SIG-M5 treated with dmso at 0.1 percent for 504 hours (cell line): ENCODE measurements at regions not wholly inside any gene's neighbourhood (a gene's known extent, or its start where the extent isn't known, plus 50 kb on each side); places are given as distances from the start of the nearest gene placed in this dataset.

Experiments used
- DNase-seq: peaks from one replicate; lab custom pipeline; 2025; ENCODE audit not compliant: unreplicated experiment; lab: John Stamatoyannopoulos, UW

GRCh38 chr4:133484287-133484686 lies 335.2 kb downstream of the PCDH10 start:
- no peak for DNase-seq

- peak; percentile 12 for DNase-seq
Observed at GRCh38 chr4:133483600-133484246, 334.6 kb downstream of the PCDH10 start.

DNA sequence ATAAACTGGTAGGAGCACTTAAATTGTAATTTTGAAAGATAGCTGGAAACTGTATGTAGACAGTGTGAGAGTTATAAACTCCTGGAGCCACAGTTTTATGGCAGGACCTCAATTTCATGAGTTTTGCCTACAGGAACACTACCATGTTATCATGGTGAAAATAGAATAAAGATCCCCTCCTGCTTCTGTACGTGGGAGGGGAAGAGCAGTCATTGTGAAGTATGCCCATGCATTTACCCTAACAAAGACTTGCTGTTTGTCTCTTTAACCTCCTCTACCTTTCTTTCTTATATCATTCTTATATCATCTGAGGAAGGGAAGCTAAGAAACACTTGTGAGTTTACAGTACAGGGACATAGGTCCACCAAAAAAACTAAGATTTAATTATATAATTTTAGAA lies 327.0 kb downstream of the PCDH10 start:
- no peak for DNase-seq

DNA sequence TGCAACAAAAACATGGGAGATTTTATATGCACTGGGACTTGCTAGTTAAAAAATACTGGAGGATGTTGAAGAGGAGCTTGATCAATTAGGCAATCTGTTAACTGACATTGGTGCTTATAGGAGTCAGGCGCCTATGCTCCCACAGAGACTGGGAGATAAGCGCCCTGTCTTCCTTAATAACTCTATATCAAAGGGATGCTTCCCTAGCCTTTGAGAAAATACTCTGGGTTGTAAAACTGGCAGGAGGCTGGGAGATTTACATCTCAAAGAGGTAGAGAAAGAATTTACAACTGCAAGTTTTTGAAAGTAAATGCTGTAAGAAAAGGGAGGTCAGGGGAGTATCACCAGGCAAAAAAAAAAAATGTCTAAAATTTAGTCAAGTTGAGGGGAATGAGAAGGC lies 325.4 kb downstream of the PCDH10 start:
- DNase-seq, result no peak

- no peak for DNase-seq
Observed at GRCh38 chr4:133472244-133472643, 323.1 kb downstream of the PCDH10 start.

- no peak for DNase-seq
Observed at GRCh38 chr4:133467290-133467947, 318.3 kb downstream of the PCDH10 start.

- DNase-seq, result peak; percentile 22
Observed at GRCh38 chr4:133465022-133465421, 315.9 kb downstream of the PCDH10 start.

DNA sequence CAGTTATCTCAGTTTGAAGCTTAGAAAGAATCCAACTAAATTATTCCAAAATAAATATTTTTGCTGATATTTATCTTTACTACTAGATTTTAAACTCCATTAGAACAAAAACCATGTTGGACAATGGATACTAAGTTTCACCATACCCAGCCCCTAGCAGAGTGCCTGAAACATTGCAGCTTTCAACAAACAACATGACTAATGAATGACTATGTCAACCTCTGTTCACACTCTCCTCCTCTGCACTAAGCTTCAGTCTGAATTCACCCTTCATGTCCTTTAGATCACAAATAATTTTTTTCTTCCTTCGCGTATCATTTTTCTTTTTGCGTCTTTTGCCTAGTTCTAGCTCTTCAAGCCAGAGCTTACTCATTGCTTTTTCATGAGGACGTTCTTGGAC lies 315.2 kb downstream of the PCDH10 start:
- DNase-seq, result no peak

GRCh38 chr4:133452678-133453077 lies 303.6 kb downstream of the PCDH10 start:
- no peak for DNase-seq

DNA sequence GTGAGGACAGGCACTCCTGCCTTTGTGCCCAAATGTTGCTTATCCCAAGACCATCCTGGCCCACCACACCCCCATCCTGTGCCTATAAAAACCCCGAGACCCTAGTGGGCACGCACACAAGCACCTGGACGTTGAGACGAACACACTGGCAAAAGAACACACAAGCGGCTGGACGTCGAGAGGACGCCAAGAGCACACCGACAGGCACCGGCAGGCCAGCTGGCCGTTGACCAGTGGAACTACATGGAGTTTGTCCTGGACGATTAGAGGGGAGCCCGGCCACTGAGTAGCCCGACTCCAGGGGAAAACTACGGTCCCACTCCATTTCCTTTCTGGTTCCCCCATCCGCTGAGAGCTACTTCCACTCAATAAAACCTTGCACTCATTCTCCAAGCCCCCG lies 301.7 kb downstream of the PCDH10 start:
- no peak for DNase-seq

- no peak for DNase-seq
Observed at GRCh38 chr4:133440404-133440803, 291.3 kb downstream of the PCDH10 start.

- no peak for DNase-seq
Observed at GRCh38 chr4:133439830-133440229, 290.7 kb downstream of the PCDH10 start.

DNA sequence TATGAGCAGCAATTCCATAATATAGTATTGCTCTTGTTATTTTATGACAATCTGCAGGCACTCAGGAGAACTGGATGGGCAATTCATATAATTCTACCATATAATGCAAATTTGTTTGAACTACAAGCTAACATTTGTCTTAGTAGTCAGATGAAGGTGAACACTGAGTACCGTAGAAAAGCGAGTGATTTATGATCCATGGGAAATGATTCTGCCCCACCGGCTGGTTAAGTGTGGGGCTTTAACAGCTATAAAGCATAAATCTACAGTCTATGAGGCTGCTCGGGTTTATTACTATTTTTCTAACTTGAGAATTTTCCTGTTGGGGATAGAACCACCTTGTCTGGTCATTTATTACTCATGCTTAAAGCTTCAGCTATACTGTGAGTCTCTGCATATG lies 275.5 kb downstream of the PCDH10 start:
- no peak for DNase-seq

DNA sequence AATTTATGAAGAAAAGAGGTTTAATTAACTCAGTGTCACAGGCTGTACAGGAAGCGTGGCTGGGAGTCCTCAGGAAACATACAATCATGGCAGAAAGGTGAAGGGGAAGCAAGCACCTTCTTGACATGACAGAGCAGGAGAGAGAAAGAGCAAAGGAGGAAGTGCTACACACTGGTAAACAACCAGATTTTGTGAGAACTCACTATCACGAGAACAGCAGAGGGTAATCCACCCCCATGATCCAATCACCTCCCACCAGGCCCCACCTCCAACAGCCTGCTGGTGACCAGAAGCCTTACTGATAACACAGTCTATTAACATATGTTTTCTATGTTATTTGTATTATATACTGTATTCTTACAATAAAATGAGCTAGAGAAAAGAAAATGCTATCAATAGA lies 254.8 kb downstream of the PCDH10 start:
- no peak for DNase-seq

DNA sequence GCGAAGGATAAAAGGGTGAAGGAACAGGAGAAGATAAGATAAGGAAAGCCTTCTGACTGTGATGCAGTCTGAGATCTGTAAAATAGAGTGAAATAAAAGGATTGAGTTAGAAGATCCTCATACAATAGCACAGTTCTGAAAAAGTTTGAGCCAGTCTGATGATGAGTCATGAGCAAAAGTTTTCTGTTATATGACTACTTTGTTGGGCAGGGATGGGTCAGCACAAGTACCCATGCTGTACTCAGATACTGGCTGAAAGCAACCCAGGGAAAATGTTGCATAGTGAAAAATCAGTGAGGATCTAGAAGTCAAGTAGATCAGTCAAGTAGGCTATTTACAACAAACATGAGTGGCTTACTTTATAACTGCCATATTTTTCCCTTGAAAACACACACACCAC lies 253.5 kb downstream of the PCDH10 start:
- DNase-seq, result no peak

DNA sequence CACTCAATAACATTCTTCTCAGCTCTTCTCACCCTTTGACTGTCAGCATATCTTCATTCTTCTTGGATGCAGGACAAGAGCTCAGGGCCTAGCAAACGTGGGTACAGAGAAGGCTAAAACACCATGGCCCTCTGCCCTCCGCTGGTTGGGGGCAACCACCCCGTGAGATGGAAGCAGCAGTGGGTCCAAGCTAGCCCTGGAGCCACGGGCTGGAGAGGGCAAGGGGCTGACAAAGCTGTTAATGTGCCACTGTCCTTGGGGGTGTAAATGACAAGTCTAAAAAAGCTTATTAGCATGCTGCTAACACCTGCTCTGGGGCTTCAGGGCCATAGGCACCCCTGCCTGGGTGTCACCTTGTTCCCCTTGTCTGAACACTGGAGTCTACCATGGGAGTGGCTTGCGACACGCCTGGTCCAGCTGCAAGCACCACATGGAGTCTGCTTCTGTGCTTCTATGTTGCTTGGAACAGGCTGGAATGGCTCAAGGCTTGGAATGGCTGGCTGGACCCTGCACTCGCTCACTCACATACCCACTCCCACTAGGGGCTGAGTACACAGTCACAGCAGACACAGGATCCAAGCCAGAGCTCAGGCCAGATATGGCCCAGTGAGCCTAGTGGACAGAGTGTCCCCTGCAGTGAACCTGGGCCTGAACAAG lies 246.0 kb downstream of the PCDH10 start:
- DNase-seq, result no peak

GRCh38 chr4:133390198-133390855 lies 241.2 kb downstream of the PCDH10 start:
- DNase-seq, result no peak

DNA sequence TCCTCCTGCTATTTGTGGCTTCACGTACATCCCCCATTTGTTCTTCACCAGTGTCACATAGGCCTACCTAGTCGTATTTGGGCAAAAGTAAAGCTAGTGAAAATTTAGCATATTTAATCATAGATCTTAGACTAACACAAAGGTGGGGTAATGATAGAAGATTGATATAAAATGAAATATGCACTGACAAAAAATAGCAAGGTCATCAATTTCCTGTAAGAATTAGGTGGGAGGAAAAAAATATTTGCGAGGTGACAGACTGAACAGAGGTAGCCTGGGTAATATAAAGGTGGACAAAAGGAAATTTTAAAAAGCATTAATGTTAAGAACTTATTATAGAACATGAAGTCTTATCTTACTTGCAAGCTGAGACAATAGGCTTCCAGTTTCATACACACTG lies 239.9 kb downstream of the PCDH10 start:
- DNase-seq, result no peak

- DNase-seq, result no peak
Observed at GRCh38 chr4:133385161-133385954, 236.3 kb downstream of the PCDH10 start.

DNA sequence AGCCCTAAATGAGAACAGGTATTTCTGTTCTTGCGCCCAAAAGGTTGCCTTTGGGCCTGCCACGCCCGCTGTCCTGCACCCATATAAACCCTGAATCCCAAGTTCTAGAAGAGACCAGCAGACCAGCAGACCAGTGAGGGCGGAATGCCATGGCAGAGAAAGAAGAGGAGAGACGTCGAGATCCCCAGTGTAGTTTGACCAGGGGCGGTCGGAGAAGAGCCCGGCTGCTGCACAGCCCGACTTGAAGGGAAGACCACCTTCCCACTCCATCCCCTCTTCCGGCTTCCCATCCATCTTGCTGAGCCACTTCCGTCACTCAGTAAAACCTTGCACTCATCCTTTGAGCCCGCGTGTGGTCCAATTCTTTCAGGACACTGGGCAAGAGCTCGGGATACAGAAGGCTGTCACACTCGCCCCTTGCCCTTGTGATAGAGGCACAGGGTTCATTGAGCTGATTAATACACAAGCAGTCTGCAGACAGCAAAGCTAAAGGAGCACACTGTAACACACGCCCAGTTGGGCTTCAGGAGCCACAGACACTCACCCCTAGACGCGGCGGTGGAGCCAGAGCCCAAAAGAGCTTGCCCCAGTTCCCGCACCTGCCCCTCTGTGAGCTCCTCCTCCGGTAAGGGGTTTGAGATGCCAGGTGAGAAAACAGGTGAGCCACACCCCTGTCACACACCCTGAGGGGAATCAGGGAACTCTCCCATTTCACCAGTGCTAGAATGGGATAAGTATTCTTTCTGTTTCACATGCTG lies 230.8 kb downstream of the PCDH10 start:
- DNase-seq, result no peak
